22Rv1 (cell line): ENCODE measurements at regions not wholly inside any gene's neighbourhood (a gene's known extent, or its start where the extent isn't known, plus 50 kb on each side); places are given as distances from the start of the nearest gene placed in this dataset.

Experiments used
- H3K27ac ChIP-seq: fragments of 450-650 bp; 2 replicates; pipeline ENCODE4 v1.5.1; 2017
- ZFX ChIP-seq: fragments of 450-650 bp; IDR thresholded peaks from 2 replicates; pipeline ENCODE4 v1.6.1; 2017; ENCODE audit warnings: antibody characterized with exemption, borderline replicate concordance
- TF ChIP-seq, protein P1 (sequence below): fragments of 450-650 bp; IDR thresholded peaks from 2 replicates; pipeline ENCODE4 v1.5.1; 2017; ENCODE audit warnings: mild to moderate bottlenecking

DNA sequence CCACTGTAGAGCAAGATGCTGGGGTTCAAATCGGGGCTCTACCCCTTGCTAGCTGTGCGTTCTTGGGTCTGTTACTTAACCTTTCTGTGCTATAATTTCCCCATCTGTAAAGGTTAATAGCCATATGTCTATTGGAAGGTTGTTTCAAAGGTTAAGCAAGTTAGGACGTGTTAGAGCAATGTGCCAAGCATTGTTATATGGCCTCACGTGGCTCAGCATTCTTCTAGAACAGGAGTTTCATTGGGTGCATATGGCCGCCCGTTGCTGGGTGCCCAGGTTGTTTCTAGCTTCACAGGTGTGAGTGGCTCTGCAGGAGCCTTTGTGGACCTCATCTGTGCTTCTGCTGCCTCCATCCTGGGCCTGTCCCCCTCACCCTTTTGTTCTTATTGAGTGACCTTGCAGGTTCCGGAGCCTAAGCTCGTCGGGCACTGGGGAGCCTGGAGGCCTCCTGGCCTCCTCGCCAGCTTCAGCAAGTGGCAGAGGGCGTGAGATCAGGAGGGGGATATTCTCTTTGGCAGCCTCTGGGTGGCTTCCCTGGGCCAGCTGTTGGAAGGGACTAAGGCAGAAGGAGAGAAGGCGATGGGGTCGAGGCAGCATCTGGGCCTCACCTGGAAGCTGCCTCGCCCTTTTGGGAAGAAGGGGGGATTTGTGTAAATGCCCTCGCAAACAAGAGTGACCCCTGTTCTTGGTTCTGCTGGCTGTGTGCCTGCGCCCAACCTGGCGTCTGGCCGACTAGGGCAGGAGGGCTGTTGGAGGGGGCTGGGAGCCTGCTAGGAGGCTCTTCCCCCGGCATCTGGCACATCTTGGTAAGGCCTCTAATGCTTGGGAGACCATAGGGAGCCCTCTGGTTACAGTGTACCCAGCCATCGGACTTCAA lies 80.2 kb upstream of the CIBAR2 start:
- no peak overlapping the region for H3K27ac ChIP-seq
- TF ChIP-seq, protein P1, sequence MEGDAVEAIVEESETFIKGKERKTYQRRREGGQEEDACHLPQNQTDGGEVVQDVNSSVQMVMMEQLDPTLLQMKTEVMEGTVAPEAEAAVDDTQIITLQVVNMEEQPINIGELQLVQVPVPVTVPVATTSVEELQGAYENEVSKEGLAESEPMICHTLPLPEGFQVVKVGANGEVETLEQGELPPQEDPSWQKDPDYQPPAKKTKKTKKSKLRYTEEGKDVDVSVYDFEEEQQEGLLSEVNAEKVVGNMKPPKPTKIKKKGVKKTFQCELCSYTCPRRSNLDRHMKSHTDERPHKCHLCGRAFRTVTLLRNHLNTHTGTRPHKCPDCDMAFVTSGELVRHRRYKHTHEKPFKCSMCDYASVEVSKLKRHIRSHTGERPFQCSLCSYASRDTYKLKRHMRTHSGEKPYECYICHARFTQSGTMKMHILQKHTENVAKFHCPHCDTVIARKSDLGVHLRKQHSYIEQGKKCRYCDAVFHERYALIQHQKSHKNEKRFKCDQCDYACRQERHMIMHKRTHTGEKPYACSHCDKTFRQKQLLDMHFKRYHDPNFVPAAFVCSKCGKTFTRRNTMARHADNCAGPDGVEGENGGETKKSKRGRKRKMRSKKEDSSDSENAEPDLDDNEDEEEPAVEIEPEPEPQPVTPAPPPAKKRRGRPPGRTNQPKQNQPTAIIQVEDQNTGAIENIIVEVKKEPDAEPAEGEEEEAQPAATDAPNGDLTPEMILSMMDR, result no peak
- TF ChIP-seq ZFX, result no peak

GRCh38 chr16:85193115-85193493 lies 80.8 kb upstream of the CIBAR2 start:
- TF ChIP-seq, protein P1, result no peak
- TF ChIP-seq ZFX, result no peak
- no peak overlapping the region for H3K27ac ChIP-seq

DNA sequence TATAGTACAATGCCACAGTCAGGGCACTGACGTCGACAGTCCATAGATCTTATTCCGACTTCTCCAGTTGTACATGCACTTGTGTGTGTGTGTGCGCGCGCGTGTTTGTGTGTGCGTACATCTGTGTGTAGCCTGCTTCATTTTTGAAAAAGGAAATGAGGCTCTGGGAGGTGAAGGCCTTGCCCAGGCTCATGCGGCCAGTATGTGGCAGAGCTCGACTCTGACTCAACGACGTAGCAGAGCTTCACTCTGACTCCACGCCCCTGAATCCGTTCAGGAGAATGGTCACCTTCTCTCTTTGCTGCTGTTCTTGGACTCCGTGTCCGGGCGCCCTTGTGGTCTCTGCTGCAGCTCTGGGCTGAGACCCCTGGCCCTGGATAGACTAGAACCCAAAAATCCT lies 81.6 kb upstream of the CIBAR2 start:
- TF ChIP-seq, protein P1, result no peak
- TF ChIP-seq ZFX, result no peak
- no peak overlapping the region for H3K27ac ChIP-seq

DNA sequence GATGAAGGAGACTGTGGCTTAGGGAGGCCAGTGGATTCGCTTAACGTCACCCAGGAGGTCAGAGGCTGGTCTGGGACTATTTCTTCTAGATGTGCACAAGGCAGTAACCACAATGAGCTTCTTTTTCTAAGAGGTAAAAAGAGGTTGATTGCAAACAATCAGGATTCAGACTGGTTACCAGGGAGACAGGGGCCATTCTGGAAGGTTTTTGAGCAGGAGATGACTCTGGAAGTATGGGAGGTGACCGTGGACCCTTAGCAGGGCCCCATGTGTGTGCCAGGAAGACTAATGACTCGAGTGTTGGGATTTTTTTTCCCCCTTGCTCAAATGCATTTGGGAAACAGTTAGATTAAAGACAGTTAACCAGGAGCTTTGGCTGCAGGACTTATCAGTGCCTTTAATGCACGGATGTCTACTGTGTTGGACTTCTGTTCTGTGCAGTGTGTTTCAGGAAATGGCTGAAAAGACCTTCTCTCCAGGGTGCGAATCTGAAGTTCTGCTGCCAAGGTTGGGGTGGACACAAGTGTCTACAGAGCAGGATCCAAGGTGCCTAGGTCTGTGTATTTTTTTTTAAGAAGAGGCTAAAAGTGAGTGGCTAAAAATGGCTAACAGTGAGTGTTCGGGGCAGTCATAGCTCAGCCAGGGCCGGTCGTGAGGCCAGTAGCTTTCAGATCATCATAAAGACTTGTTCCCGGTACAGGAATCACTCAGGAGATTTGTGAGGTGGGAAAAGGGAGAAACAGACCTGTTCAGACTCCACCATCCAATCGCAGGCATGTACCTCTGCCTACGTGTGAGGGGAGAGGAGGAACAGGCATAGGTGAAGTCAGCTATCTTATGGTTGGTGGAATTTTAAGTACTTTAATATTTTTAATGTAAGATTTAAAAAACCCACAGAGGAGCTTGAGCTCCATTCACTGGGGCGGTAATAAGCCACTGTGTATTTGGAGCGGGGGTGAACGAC lies 82.3 kb upstream of the CIBAR2 start:
- H3K27ac ChIP-seq, result no peak overlapping the region
- TF ChIP-seq, protein P1, result no peak
- TF ChIP-seq ZFX, result no peak

DNA sequence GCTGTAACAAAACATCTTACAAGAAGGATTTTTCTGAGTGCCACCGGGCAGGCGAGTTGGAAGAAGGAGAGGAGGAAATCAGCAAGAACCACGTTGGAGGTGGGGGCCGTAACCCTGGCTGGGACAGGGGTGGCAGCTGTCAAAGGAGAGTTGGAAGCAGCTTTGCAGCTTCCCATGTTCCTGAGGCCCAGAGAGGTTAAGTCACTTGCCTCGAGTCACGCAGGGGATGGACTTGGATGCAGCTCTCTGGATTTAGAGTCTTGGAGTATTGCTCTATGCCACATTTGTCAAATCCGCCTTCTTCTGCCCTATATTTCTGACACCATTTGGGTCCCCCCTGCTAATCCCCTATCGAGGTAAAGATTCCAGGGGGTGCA lies 83.0 kb upstream of the CIBAR2 start:
- no peak overlapping the region for H3K27ac ChIP-seq
- TF ChIP-seq, protein P1, result no peak
- no peak for TF ChIP-seq ZFX

DNA sequence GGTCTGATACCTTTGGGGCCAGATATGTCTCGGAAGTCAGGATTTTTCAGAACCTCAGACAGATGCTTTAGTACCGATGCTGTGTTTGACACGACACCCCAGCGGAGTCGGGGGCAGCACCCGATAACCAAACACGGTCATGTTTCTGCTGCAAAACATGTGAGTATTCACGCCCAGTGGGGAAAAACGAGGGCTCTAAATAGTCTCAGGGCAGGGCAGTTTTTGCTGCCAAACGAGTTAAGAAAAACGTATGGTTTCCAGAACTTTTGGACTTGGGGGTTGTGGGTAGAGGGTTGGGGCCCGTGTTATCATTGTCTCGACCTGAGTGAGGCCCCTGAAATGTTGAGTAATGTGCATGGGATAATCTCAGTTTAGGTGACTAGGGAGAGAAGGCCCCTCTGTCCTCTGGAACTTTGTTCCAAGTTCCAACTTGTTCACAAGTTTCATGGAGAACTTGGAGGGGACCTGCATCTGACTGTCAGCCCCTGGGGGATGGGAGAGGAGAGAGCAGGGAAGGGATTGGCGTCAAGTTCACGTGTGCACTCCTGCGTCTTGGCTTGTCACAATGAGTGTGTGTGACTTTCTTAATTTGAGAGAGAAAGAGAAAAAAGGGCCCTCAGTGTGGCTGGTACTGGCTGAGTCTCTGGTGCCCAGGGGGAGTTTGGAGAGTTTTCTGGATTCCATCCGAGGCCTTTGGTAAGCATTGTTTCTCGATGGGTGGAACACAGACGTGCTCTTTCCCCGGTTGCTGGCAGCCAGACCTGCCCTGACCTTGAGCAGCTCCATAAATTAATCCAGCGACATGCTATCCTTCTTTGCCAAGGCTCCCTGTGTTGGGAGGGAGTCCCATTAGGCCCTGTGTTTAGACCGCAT lies 83.9 kb upstream of the CIBAR2 start:
- H3K27ac ChIP-seq, result no peak overlapping the region
- TF ChIP-seq, protein P1, result no peak
- no peak for TF ChIP-seq ZFX
